ENCODE measurements at regions not wholly inside any gene's neighbourhood (a gene's known extent, or its start where the extent isn't known, plus 50 kb on each side); places are given as distances from the start of the nearest gene placed in this dataset.
"Not testable (repeated sequence)": the region's sequence is repeated elsewhere in the genome, so short reads cannot be mapped to it uniquely, and the experiment has no call there.

DNA sequence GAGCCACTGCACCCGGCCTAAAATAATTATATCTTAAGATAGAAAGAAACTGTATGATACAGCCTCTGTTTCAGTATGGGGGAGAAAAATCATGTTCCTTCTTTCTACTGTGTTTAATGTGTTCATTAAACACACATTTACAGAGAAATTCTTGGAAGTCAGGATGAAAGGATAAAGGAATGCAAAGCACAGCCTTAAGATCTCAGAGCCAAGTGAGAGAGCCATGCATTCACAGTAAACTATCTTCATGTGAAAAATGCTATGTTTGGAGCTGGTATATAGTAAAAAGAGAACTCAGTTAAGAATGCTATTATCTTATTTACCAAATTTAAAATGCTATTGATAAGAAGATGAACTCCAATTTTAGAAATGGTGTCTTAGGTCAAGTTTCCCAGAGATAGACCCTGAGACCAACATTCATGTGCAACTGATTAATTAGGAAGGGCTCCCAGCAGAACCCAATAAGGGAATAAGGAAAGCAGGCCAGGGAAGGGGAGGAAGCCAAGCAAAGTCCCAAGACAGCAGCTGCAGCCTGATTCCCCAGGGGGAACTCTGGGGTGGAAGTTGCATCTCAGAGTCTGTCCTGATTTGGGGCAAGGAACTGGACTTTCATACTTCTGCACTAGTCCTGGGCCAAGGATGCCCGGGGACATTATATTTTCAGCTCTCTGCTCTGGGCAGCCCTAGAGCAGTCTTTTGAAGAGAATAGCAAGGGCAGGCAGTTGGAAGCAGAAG, 130.0 kb upstream of the ZNF648 start:
- DNase-seq, result no peak

DNA sequence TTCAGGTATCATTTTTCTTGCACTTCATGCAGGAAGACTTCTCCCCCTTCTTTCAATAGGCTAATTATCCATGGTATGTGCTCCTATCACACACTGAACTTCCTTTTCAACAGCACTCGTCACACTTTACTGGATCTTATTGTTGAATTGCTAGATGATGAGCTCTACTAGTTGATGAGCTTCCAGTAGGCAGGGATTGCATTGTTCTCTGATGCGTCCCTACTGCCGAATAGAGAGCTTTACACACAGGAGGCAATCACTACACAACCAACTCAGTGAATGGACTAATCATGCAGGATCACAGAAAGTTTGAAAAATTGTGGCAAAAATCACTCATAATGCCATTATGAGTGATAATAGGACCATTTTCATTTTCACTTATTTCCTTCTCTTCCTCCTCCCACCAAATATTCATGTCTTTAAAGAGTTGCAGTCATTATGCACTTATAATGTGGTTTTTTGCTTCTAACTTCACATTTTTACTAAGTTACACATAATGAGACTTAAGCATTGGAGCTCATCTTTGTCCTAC, 128.1 kb upstream of the ZNF648 start:
- DNase-seq, result no peak

GRCh38 chr1:182186757-182187146, 125.2 kb upstream of the ZNF648 start:
- no peak for DNase-seq

DNA sequence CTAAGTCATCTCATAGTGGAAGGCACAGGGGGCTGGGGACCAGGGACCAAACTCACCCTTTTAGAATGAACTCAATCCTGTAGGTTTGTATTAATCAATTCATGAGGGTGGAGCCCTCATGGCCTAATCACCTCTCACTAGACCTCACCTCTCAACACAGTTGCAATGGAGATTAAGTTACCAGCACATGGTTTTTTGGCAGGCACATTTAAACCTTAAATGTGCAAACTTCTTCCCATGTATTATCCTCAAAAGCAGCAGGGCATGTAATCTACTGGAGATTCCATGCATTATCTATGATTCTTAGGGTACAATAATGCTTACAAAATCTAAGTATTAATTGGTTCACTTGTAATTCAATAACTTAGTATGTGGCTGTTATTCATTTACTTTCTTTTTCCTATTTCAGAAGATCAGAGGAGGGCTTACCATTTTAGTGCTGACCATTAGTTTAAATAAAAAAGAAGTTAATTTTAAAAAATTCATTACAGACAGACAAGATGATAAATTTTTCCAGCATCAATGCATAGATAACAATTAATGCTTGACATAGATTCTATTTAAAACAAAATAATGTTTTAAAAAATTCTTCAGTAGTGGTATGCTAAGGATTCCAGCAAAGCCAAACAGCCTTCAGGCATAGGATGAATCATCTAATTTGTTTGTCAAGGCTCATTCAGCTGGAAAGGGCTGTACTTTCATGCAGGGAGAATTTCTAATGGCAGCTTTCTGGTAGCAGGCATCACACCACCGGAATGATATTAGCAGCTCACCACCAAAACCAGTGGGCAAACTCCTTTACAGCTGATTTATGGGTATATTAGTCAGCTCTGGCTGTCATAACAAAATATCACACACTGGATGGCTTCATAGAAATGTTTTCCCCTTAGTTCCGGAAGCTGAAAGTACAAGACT, 124.6 kb upstream of the ZNF648 start:
- DNase-seq, result peak; percentile 75

- DNase-seq, result no peak
These were observed 123.6 kb upstream of the ZNF648 start for GRCh38 chr1:182185136-182185535.

- DNase-seq, result no peak
These were observed 122.1 kb upstream of the ZNF648 start for GRCh38 chr1:182183606-182184005.

DNA sequence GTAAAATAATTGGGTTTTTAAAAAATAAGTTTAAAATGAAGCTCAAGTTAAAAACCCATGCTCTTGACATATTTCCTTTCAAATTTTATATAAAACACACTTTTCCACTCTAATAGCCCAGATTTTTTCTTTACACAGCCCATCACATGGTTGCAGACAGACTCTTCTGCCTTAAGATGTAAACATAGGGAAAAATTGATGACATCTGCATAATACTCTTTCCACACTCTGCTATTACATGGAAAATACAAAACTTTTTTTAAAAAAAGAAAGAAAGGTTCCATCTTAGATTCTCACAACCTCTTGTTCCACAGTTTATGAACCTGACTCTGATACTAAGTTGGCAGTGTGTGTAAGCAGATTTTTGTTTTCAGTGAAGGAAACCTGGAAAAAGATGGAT, 120.8 kb upstream of the ZNF648 start:
- no peak for DNase-seq

DNA sequence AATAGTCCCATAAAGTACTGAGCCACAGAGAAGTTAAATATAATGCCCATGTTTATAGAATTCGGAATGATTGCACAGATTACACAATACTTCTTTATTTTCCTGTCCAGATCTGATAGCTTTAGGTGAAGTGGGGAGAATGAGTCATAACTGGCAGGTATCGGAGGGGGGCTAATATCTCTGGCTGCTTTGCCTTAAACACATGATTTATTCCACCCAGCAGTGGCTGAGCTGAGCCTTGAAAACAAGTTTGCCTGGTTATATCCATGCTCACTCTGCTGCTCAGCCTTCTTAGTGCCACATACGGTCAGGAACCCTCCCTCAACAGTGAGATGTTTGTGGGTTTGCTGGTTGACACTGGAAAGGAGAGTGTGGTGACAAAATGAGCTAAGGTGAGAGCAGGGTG, 119.7 kb upstream of the ZNF648 start:
- DNase-seq, result peak; percentile 56

DNA sequence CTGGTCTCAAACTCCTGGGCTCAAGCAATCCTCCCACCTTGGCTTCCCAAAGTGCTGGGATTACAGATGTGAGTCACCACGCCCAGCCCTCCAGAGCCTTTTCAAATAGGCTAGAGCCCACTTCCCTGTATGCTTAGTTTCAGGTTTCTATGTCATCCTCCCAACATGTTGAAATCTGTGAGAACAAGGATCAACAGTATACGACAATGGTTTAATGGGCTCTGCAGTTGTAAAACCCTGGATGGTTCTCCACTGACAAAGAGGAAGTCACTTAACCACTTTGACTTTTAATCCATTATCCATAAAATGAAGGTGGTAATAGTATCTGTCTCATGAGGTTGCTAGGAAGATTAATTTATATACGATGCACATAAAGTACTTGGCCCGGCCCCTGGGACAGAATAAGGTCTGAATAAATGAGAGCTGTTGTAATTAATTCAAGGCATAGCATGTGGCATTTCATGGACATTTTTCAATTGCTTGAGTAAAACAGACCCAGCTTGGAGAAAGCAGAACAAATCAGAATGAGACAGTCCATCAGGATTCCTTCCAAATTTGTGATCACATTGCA, 113.9 kb upstream of the ZNF648 start:
- no peak for DNase-seq

- DNase-seq, result no peak
These were observed 113.0 kb upstream of the ZNF648 start for GRCh38 chr1:182174513-182174855.

- no peak for DNase-seq
These were observed 112.4 kb upstream of the ZNF648 start for GRCh38 chr1:182173808-182174512.

- DNase-seq, result no peak
These were observed 111.2 kb upstream of the ZNF648 start for GRCh38 chr1:182172699-182173098.

GRCh38 chr1:182170891-182171461, 109.5 kb upstream of the ZNF648 start:
- no peak for DNase-seq

DNA sequence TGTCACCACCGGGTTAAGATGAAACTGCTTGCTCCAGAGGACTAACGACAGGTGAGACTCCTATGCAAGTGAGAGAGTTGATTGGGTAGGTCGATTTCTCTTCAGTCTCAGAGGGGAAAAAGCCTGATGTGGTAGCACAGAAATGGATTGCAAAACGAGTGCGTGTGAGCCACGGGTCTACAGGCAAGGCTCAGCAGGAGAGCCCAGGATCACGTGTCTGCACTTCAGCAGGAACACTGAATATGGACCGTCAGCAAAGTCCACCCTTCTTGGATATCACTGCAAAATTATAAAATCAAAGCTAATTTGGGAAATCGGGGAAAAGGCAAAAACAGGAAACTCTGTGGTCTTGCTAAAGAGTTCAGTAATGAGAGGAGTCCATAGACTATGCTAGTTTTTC, 107.7 kb upstream of the ZNF648 start:
- no peak for DNase-seq

DNA sequence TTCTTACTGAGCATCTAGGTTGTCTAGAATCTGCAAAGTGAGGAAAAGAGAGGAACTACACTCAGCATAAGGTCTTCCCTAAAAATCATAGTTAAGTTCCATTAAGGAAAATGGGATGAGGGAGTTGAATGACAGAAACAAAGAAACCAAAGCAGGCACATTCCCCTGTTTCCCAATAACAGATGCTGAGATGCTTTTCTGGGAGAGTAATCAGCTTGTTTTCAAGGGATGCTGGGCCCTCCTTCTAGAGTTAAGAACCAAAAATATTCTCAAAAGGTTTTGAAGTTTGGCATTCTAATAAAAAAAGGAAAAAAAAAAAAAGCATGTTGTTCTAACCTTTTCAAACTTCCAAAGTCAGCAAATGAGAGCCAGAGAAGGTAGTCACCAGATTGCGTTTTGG, 105.2 kb upstream of the ZNF648 start:
- no peak for DNase-seq

GRCh38 chr1:182166321-182166720, 104.8 kb upstream of the ZNF648 start:
- no peak for DNase-seq

DNA sequence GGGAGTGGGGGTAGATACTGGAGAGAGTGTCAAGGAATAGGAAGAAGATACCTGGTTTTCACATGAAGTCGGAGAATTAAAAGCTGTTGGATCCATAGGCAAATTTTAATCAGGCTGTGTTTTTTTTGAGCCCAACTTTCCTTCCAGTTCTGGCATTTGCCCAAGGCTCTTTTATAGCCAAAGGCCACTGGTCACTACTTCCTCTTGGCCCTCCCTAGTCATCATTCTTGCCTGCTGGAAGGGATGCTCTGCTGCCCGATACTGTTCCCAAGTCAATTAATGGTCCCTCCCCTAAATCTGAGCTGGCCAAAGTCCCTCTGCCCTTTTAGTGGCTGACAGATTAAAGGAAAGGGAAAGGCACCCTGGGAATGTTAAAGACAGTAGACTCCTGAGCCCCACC, 102.8 kb upstream of the ZNF648 start:
- no peak for DNase-seq

- no peak for DNase-seq
These were observed 102.3 kb upstream of the ZNF648 start for GRCh38 chr1:182163821-182164223.

GRCh38 chr1:182159443-182159842, 97.9 kb upstream of the ZNF648 start:
- no peak for DNase-seq

DNA sequence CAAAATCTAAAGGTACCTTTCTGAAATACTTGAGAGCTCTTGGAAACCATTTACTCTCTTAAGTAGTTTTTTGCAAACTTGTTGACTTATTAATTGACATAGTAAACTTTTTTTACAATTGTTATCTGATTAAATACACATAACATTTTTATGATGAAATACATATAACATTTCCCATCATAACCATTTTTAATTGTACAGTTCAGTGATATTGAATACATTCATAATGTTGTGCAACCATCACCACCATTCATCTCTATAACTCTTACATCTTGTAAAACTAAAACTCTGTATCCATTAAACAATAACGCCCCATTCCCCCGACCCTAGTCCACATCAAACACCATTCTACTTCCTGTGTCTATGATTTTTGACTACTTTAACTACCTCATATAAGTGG, 95.7 kb upstream of the ZNF648 start:
- no peak for DNase-seq

DNA sequence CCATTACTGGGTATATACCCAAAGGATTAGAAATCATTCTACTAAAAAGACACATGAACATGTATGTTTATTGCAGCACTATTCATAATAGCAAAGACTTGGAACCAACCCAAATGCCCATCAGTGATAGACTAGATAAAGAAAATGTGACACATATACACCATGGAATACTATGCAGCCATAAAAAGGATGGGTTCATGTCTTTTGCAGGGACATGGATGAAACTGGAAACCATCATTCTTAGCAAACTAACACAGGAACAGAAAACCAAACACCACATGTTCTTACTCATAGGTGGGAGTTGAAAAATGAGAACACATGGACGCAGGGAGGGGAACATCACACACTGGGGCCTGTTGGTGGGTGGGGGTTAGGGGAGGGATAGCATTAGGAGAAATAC, 92.9 kb upstream of the ZNF648 start:
- DNase-seq, result not testable (repeated sequence)

GRCh38 chr1:182149411-182149965, 88.0 kb upstream of the ZNF648 start:
- peak; percentile 78 for DNase-seq

Data from islet precursor cell (in vitro differentiated cells).